ENCODE measurements at regions not wholly inside any gene's neighbourhood (a gene's known extent, or its start where the extent isn't known, plus 50 kb on each side); places are given as distances from the start of the nearest gene placed in this dataset.

DNA sequence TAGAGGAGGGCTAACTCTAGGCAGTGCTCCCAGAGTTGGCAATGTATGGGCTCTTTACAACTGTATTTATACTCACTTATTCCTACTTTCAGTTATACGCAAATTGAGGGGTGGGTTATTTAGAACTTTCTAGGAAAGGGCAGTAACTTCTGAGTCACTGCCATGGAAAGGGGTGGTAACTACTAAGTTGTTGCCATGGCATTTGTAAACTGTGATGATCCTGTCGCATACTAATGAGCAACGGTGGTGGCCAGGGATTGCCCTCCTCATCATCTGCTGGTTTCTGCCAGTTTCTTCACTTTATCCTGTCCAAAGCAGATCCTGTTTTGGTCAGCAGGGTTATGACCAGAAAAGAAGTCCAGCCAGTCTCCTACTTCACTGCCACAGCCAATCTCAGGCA is 95.5 kb upstream of the PTPRT start:
- H3K4me3 ChIP-seq (replicated peaks; ENCODE audit: low read depth, low read length) = no peak overlapping the region
- DNase-seq (ENCODE audit: extremely low read depth, low read depth) = no peak
- TF ChIP-seq, protein P1, sequence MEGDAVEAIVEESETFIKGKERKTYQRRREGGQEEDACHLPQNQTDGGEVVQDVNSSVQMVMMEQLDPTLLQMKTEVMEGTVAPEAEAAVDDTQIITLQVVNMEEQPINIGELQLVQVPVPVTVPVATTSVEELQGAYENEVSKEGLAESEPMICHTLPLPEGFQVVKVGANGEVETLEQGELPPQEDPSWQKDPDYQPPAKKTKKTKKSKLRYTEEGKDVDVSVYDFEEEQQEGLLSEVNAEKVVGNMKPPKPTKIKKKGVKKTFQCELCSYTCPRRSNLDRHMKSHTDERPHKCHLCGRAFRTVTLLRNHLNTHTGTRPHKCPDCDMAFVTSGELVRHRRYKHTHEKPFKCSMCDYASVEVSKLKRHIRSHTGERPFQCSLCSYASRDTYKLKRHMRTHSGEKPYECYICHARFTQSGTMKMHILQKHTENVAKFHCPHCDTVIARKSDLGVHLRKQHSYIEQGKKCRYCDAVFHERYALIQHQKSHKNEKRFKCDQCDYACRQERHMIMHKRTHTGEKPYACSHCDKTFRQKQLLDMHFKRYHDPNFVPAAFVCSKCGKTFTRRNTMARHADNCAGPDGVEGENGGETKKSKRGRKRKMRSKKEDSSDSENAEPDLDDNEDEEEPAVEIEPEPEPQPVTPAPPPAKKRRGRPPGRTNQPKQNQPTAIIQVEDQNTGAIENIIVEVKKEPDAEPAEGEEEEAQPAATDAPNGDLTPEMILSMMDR (IDR thresholded peaks at IDR 0.05; ENCODE audit: low read depth, low read length, missing control alignments) = no peak

DNA sequence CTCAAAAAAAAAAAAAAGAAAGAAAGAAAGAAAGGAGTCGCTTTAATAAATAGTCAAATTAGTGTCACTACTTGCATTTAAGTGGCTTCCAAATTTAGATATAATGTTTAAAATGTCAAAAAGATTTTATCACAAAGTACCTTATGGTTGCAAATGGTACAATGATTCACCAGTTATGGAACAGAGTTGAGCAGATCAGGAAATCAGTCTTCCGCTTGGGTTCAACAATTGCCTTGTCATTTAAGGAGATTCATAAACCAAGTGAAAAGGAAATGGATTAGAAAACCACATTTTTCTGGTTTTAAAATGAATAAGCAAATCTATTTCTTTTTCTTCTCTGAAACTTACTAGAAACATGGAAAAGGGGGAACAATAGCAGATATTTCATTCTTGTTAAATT is 94.8 kb upstream of the PTPRT start:
- DNase-seq (ENCODE audit: extremely low read depth, low read depth) = no peak
- H3K4me3 ChIP-seq (replicated peaks; ENCODE audit: low read depth, low read length) = no peak overlapping the region
- TF ChIP-seq, protein P1 (IDR thresholded peaks at IDR 0.05; ENCODE audit: low read depth, low read length, missing control alignments) = no peak

GRCh38 chr20:43283126-43283525 is 93.4 kb upstream of the PTPRT start:
- TF ChIP-seq, protein P1 (IDR thresholded peaks at IDR 0.05; ENCODE audit: low read depth, low read length, missing control alignments) = no peak
- no peak for DNase-seq (ENCODE audit: extremely low read depth, low read depth)
- H3K4me3 ChIP-seq (replicated peaks; ENCODE audit: low read depth, low read length) = no peak overlapping the region

DNA sequence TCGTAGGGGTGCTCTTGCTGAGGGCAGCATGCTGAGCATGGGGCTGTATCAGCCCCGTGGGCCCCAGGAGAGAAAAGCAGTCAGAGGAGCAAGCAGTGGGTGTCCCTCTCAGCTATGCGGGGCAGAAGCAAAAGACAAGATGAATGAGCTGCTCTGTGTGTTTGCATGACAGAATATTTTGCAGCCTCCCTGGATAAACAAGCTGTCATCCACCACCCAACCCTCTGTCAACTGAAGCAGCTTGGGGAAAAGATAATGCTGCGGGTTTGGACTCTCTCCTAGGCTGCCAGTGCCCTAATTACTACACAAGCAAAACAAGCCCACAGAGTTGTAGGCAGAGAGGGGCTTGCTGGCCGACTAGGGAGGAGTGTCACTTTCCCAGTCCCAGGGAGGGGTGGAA is 82.3 kb upstream of the PTPRT start:
- DNase-seq (ENCODE audit: extremely low read depth, low read depth) = no peak
- no peak overlapping the region for H3K4me3 ChIP-seq (replicated peaks; ENCODE audit: low read depth, low read length)
- TF ChIP-seq, protein P1 (IDR thresholded peaks at IDR 0.05; ENCODE audit: low read depth, low read length, missing control alignments) = no peak

GRCh38 chr20:43265449-43265848 is 75.7 kb upstream of the PTPRT start:
- TF ChIP-seq, protein P1 (IDR thresholded peaks at IDR 0.05; ENCODE audit: low read depth, low read length, missing control alignments) = no peak
- no peak for DNase-seq (ENCODE audit: extremely low read depth, low read depth)
- H3K4me3 ChIP-seq (replicated peaks; ENCODE audit: low read depth, low read length) = no peak overlapping the region

- no peak overlapping the region for H3K4me3 ChIP-seq (replicated peaks; ENCODE audit: low read depth, low read length)
- TF ChIP-seq, protein P1 (IDR thresholded peaks at IDR 0.05; ENCODE audit: low read depth, low read length, missing control alignments) = no peak
- DNase-seq (ENCODE audit: extremely low read depth, low read depth) = no peak
Observed at GRCh38 chr20:43263226-43263625, 73.5 kb upstream of the PTPRT start.

GRCh38 chr20:43262341-43262740 is 72.6 kb upstream of the PTPRT start:
- H3K4me3 ChIP-seq (replicated peaks; ENCODE audit: low read depth, low read length) = no peak overlapping the region
- DNase-seq (ENCODE audit: extremely low read depth, low read depth) = no peak
- TF ChIP-seq, protein P1 (IDR thresholded peaks at IDR 0.05; ENCODE audit: low read depth, low read length, missing control alignments) = no peak
